ENCODE measurements at regions not wholly inside any gene's neighbourhood (a gene's known extent, or its start where the extent isn't known, plus 50 kb on each side); places are given as distances from the start of the nearest gene placed in this dataset.

DNA sequence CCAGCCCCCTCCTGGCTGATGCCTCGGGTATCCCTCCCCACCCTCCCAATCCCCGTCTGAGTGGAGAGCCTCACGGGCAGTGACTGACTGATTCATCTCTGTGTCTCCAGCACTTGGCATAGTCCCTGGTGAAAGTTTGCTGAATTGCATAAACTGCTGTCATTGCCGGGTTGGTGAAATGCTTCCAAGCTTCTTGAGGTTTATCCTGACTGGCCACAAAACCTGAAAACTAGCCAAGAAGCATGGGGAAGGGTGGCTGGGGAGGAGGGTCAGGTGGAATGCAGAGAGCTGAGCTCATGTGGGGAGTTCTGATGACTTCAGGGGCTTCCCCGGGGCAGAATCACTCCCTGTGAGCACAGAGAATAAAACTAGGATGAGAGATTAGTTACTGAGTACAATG, 56.9 kb upstream of the GGTA1 start:
- Histone ChIP-seq H4K20me1 (ENCODE audit: control insufficient read depth, insufficient read depth) (no peaks in the 10 kb centered on the region), H3K4me2 (ENCODE audit: control insufficient read depth, insufficient read depth) (no peak overlapping the region), H3K27ac (ENCODE audit: control insufficient read depth, insufficient read depth) (no peak overlapping the region), H3K4me3 (no peak overlapping the region), H2AFZ (ENCODE audit: control insufficient read depth, low read depth, low read length) (no peak overlapping the region), H3K9ac (ENCODE audit: control insufficient read depth, insufficient read depth, low read length) (no peak overlapping the region), H3K9me3 (replicated peaks; ENCODE audit: control insufficient read depth, insufficient read depth, low read length) (no peaks in the 10 kb centered on the region), H3K79me2 (ENCODE audit: control insufficient read depth, insufficient read depth, low read length) (no peaks in the 10 kb centered on the region), H3K4me1 (ENCODE audit: control insufficient read depth, insufficient read depth, low read length) (peaks cover 23% of the 10 kb centered on the region), H3K27me3 (replicated peaks in 1 of 2; ENCODE audit: control insufficient read depth in 2 of 2, insufficient read depth in 2 of 2, low read length in 1 of 2) (no peaks in the 10 kb centered on the region), H3K36me3 (ENCODE audit: control insufficient read depth in 2 of 2, insufficient read depth in 2 of 2, low read length in 1 of 2) (no peaks in the 10 kb centered on the region)
- no peak for DNase-seq (ENCODE audit: low read depth, low spot score)
- no peak for FAIRE-seq
- ChIA-PET POLR2A (no interaction called here), SMC1A (ENCODE audit: uncharacterized antibody, unreplicated experiment) (no interaction called here), CTCF (interaction anchor here (3.8 kb wide), 1 partner anchor 11 kb away, joined by 13 read pairs; no protein-coding TSS in a partner anchor), RAD21 (ENCODE audit: unreplicated experiment) (interaction anchor here (0.6 to 1.9 kb wide), 2 partner anchors 11 to 1336 kb away, joined by 3 to 7 read pairs; no protein-coding TSS in a partner anchor)
- ATAC-seq = no peak
- no TSS peak for BruUV-seq (replicated peaks)
- TF ChIP-seq RELA (IDR thresholded peaks at IDR 0.05; ENCODE audit: borderline replicate concordance, partially characterized antibody) (no peak), ETV6 (conservative IDR thresholded peaks at IDR 0.05 in 1 of 2, IDR thresholded peaks at IDR 0.05 in 1 of 2; ENCODE audit: borderline replicate concordance in 1 of 2, low read depth in 1 of 2) (no peak), ZNF24 (IDR thresholded peaks at IDR 0.05) (no peak), KDM1A (IDR thresholded peaks at IDR 0.05; ENCODE audit: borderline replicate concordance) (no peak), POLR2AphosphoS2 (IDR thresholded peaks at IDR 0.05; ENCODE audit: low read depth, low read length) (no peak), CREM (IDR thresholded peaks at IDR 0.05; ENCODE audit: low read depth) (no peak), SREBF1 (IDR thresholded peaks at IDR 0.05; ENCODE audit: low read length) (no peak), ATF3 (IDR thresholded peaks at IDR 0.05; ENCODE audit: borderline replicate concordance, extremely low read depth, low read depth, low read length) (no peak), TAF1 (IDR thresholded peaks at IDR 0.05; ENCODE audit: borderline replicate concordance, low read depth, low read length) (no peak), JUNB (IDR thresholded peaks at IDR 0.05) (no peak), CREB1 (IDR thresholded peaks at IDR 0.05; ENCODE audit: low read depth) (no peak), DPF2 (IDR thresholded peaks at IDR 0.05) (no peak), CEBPB (IDR thresholded peaks at IDR 0.05; ENCODE audit: borderline replicate concordance in 1 of 2, low read depth in 2 of 2, low read length in 2 of 2) (no peak)
- TF ChIP-seq, protein P1, sequence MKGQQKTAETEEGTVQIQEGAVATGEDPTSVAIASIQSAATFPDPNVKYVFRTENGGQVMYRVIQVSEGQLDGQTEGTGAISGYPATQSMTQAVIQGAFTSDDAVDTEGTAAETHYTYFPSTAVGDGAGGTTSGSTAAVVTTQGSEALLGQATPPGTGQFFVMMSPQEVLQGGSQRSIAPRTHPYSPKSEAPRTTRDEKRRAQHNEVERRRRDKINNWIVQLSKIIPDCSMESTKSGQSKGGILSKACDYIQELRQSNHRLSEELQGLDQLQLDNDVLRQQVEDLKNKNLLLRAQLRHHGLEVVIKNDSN (IDR thresholded peaks at IDR 0.05; ENCODE audit: borderline replicate concordance, extremely low read length, insufficient read depth, low read depth, low read length) = no peak
- TF ChIP-seq, protein P2, sequence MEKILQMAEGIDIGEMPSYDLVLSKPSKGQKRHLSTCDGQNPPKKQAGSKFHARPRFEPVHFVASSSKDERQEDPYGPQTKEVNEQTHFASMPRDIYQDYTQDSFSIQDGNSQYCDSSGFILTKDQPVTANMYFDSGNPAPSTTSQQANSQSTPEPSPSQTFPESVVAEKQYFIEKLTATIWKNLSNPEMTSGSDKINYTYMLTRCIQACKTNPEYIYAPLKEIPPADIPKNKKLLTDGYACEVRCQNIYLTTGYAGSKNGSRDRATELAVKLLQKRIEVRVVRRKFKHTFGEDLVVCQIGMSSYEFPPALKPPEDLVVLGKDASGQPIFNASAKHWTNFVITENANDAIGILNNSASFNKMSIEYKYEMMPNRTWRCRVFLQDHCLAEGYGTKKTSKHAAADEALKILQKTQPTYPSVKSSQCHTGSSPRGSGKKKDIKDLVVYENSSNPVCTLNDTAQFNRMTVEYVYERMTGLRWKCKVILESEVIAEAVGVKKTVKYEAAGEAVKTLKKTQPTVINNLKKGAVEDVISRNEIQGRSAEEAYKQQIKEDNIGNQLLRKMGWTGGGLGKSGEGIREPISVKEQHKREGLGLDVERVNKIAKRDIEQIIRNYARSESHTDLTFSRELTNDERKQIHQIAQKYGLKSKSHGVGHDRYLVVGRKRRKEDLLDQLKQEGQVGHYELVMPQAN (conservative IDR thresholded peaks at IDR 0.05) = no peak
- TF ChIP-seq, protein P3, sequence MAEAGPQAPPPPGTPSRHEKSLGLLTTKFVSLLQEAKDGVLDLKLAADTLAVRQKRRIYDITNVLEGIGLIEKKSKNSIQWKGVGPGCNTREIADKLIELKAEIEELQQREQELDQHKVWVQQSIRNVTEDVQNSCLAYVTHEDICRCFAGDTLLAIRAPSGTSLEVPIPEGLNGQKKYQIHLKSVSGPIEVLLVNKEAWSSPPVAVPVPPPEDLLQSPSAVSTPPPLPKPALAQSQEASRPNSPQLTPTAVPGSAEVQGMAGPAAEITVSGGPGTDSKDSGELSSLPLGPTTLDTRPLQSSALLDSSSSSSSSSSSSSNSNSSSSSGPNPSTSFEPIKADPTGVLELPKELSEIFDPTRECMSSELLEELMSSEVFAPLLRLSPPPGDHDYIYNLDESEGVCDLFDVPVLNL (IDR thresholded peaks at IDR 0.05; ENCODE audit: low read depth, low read length) = no peak
- TF ChIP-seq, protein P4, sequence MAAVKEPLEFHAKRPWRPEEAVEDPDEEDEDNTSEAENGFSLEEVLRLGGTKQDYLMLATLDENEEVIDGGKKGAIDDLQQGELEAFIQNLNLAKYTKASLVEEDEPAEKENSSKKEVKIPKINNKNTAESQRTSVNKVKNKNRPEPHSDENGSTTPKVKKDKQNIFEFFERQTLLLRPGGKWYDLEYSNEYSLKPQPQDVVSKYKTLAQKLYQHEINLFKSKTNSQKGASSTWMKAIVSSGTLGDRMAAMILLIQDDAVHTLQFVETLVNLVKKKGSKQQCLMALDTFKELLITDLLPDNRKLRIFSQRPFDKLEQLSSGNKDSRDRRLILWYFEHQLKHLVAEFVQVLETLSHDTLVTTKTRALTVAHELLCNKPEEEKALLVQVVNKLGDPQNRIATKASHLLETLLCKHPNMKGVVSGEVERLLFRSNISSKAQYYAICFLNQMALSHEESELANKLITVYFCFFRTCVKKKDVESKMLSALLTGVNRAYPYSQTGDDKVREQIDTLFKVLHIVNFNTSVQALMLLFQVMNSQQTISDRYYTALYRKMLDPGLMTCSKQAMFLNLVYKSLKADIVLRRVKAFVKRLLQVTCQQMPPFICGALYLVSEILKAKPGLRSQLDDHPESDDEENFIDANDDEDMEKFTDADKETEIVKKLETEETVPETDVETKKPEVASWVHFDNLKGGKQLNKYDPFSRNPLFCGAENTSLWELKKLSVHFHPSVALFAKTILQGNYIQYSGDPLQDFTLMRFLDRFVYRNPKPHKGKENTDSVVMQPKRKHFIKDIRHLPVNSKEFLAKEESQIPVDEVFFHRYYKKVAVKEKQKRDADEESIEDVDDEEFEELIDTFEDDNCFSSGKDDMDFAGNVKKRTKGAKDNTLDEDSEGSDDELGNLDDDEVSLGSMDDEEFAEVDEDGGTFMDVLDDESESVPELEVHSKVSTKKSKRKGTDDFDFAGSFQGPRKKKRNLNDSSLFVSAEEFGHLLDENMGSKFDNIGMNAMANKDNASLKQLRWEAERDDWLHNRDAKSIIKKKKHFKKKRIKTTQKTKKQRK (IDR thresholded peaks at IDR 0.05; ENCODE audit: low read depth, low read length) = no peak
- in situ Hi-C loops (cut with MboI) = no loop called here
- intact Hi-C loops (cut with micrococcal nuclease; ENCODE audit: unreplicated experiment) = no loop called here
- WGBS (ENCODE audit: insufficient coverage, insufficient replicate concordance, low lambda C conversion rate, missing lambda C conversion rate) = 54% methylated on average over 5 of the region's 5 CpGs
